ENCODE measurements at regions not wholly inside any gene's neighbourhood (a gene's known extent, or its start where the extent isn't known, plus 50 kb on each side); places are given as distances from the start of the nearest gene placed in this dataset.

GRCh38 chr21:22260274-22260673 is 1262.1 kb downstream of the NCAM2 start:
- Histone ChIP-seq H3K4me3 (no peak overlapping the region), H3K4me1 (no peaks in the 10 kb centered on the region), H3K27ac (no peak overlapping the region), H3K27me3 (no peaks in the 10 kb centered on the region), H3K9ac (ENCODE audit: low read depth in 2 of 2, low read length in 2 of 2) (no peak overlapping the region), H3K36me3 (no peaks in the 10 kb centered on the region), H3K9me3 (no peaks in the 10 kb centered on the region)
- no peak for TF ChIP-seq CTCF (IDR thresholded peaks at IDR 0.05)
- intact Hi-C loops (cut with DNase I), result no loop called here
- DNase-seq, result no peak

GRCh38 chr21:22263890-22264289 is 1265.7 kb downstream of the NCAM2 start:
- H3K36me3 ChIP-seq, result no peaks in the 10 kb centered on the region
- no peak for TF ChIP-seq CTCF (IDR thresholded peaks at IDR 0.05)
- no peaks in the 10 kb centered on the region for H3K4me1 ChIP-seq
- H3K4me3 ChIP-seq, result no peak overlapping the region
- no peak overlapping the region for H3K9ac ChIP-seq (ENCODE audit: low read depth in 2 of 2, low read length in 2 of 2)
- DNase-seq, result no peak
- no peaks in the 10 kb centered on the region for H3K9me3 ChIP-seq
- H3K27me3 ChIP-seq, result no peaks in the 10 kb centered on the region
- intact Hi-C loops (cut with DNase I), result no loop called here
- H3K27ac ChIP-seq, result no peak overlapping the region

- intact Hi-C loops (cut with DNase I), result no loop called here
- H3K27ac ChIP-seq, result no peak overlapping the region
- no peaks in the 10 kb centered on the region for H3K4me1 ChIP-seq
- H3K9ac ChIP-seq (ENCODE audit: low read depth in 2 of 2, low read length in 2 of 2), result no peak overlapping the region
- H3K9me3 ChIP-seq, result no peaks in the 10 kb centered on the region
- no peak for DNase-seq
- no peak for TF ChIP-seq CTCF (IDR thresholded peaks at IDR 0.05)
- no peaks in the 10 kb centered on the region for H3K36me3 ChIP-seq
- no peak overlapping the region for H3K4me3 ChIP-seq
- H3K27me3 ChIP-seq, result no peaks in the 10 kb centered on the region
Observed at GRCh38 chr21:22277341-22277740, 1279.1 kb downstream of the NCAM2 start.

- no peak for TF ChIP-seq CTCF (IDR thresholded peaks at IDR 0.05)
- Histone ChIP-seq H3K27ac (no peak overlapping the region), H3K36me3 (no peaks in the 10 kb centered on the region), H3K4me1 (no peaks in the 10 kb centered on the region), H3K9me3 (no peaks in the 10 kb centered on the region), H3K27me3 (no peaks in the 10 kb centered on the region), H3K9ac (ENCODE audit: low read depth in 2 of 2, low read length in 2 of 2) (no peak overlapping the region), H3K4me3 (no peak overlapping the region)
- no peak for DNase-seq
- intact Hi-C loops (cut with DNase I), result no loop called here
Observed at GRCh38 chr21:22278366-22278765, 1280.2 kb downstream of the NCAM2 start.

- Histone ChIP-seq H3K36me3 (no peaks in the 10 kb centered on the region), H3K9me3 (no peaks in the 10 kb centered on the region), H3K27me3 (no peaks in the 10 kb centered on the region), H3K27ac (no peak overlapping the region), H3K4me3 (no peak overlapping the region), H3K9ac (ENCODE audit: low read depth in 2 of 2, low read length in 2 of 2) (no peak overlapping the region), H3K4me1 (no peaks in the 10 kb centered on the region)
- DNase-seq, result no peak
- no peak for TF ChIP-seq CTCF (IDR thresholded peaks at IDR 0.05)
- intact Hi-C loops (cut with DNase I), result no loop called here
Observed at GRCh38 chr21:22280851-22281250, 1282.6 kb downstream of the NCAM2 start.
